NOMO-1 treated with DMSO at 0.1 percent for 48 hours (cell line): ENCODE measurements at regions not wholly inside any gene's neighbourhood (a gene's known extent, or its start where the extent isn't known, plus 50 kb on each side); places are given as distances from the start of the nearest gene placed in this dataset.
"Not testable (repeated sequence)": the region's sequence is repeated elsewhere in the genome, so short reads cannot be mapped to it uniquely, and the experiment has no call there.

Experiments used
- DNase-seq: peaks from one replicate; lab custom pipeline; 2025; ENCODE audit not compliant: unreplicated experiment; lab: John Stamatoyannopoulos, UW

GRCh38 chr4:188993871-188994270, 854.6 kb downstream of the TRIML1 start:
- no peak for DNase-seq

GRCh38 chr4:189001283-189001970, 862.2 kb downstream of the TRIML1 start:
- DNase-seq: no peak

- DNase-seq: no peak
Observed at GRCh38 chr4:189001971-189002450, 862.8 kb downstream of the TRIML1 start.

- DNase-seq: no peak
Observed at GRCh38 chr4:189002475-189002874, 863.2 kb downstream of the TRIML1 start.

GRCh38 chr4:189010452-189011217, 871.4 kb downstream of the TRIML1 start:
- DNase-seq: not testable (repeated sequence)

- DNase-seq: no peak
Observed at GRCh38 chr4:189021831-189022230, 882.6 kb downstream of the TRIML1 start.

- no peak for DNase-seq
Observed at GRCh38 chr4:189022440-189023035, 883.3 kb downstream of the TRIML1 start.

- DNase-seq: no peak
Observed at GRCh38 chr4:189029976-189030504, 890.8 kb downstream of the TRIML1 start.

GRCh38 chr4:189032606-189033338, 893.5 kb downstream of the TRIML1 start:
- no peak for DNase-seq

GRCh38 chr4:189033801-189034347, 894.6 kb downstream of the TRIML1 start:
- DNase-seq: no peak

GRCh38 chr4:189035091-189035490, 895.9 kb downstream of the TRIML1 start:
- no peak for DNase-seq

GRCh38 chr4:189035654-189036053, 896.4 kb downstream of the TRIML1 start:
- DNase-seq: no peak

GRCh38 chr4:189036906-189037305, 897.7 kb downstream of the TRIML1 start:
- no peak for DNase-seq

GRCh38 chr4:189046642-189047041, 894.0 kb upstream of the FRG1 start:
- no peak for DNase-seq

- no peak for DNase-seq
Observed at GRCh38 chr4:189048119-189048518, 892.6 kb upstream of the FRG1 start.

- no peak for DNase-seq
Observed at GRCh38 chr4:189049682-189050081, 891.0 kb upstream of the FRG1 start.

- no peak for DNase-seq
Observed at GRCh38 chr4:189050643-189051042, 890.0 kb upstream of the FRG1 start.

GRCh38 chr4:189053621-189054020, 887.1 kb upstream of the FRG1 start:
- no peak for DNase-seq

- no peak for DNase-seq
Observed at GRCh38 chr4:189060104-189060503, 880.6 kb upstream of the FRG1 start.

GRCh38 chr4:189062047-189062820, 878.4 kb upstream of the FRG1 start:
- no peak for DNase-seq
